ENCODE measurements at regions not wholly inside any gene's neighbourhood (a gene's known extent, or its start where the extent isn't known, plus 50 kb on each side); places are given as distances from the start of the nearest gene placed in this dataset.

GRCh38 chr6:4470698-4471210 is 305.4 kb upstream of the CDYL start:
- no peak for TF ChIP-seq FOXM1 (IDR thresholded peaks at IDR 0.05; ENCODE audit: borderline replicate concordance, low read depth)
- no peak for TF ChIP-seq MAX (IDR thresholded peaks at IDR 0.05)
- TF ChIP-seq EP300 (IDR thresholded peaks at IDR 0.05; ENCODE audit: borderline replicate concordance), result no peak
- TF ChIP-seq EGR1 (IDR thresholded peaks at IDR 0.05), result no peak
- TF ChIP-seq YY1 (IDR thresholded peaks at IDR 0.05; ENCODE audit: low read depth), result no peak
- no peak for TF ChIP-seq TAF1 (IDR thresholded peaks at IDR 0.05; ENCODE audit: low read depth)
- no peak for TF ChIP-seq CREB1 (IDR thresholded peaks at IDR 0.05; ENCODE audit: low read depth)
- TF ChIP-seq ZBTB7A (IDR thresholded peaks at IDR 0.05; ENCODE audit: low read depth), result no peak
- no peak for TF ChIP-seq RAD21 (IDR thresholded peaks at IDR 0.05; ENCODE audit: low read depth)
- TF ChIP-seq NFIC (IDR thresholded peaks at IDR 0.05), result no peak
- TF ChIP-seq, protein P1, sequence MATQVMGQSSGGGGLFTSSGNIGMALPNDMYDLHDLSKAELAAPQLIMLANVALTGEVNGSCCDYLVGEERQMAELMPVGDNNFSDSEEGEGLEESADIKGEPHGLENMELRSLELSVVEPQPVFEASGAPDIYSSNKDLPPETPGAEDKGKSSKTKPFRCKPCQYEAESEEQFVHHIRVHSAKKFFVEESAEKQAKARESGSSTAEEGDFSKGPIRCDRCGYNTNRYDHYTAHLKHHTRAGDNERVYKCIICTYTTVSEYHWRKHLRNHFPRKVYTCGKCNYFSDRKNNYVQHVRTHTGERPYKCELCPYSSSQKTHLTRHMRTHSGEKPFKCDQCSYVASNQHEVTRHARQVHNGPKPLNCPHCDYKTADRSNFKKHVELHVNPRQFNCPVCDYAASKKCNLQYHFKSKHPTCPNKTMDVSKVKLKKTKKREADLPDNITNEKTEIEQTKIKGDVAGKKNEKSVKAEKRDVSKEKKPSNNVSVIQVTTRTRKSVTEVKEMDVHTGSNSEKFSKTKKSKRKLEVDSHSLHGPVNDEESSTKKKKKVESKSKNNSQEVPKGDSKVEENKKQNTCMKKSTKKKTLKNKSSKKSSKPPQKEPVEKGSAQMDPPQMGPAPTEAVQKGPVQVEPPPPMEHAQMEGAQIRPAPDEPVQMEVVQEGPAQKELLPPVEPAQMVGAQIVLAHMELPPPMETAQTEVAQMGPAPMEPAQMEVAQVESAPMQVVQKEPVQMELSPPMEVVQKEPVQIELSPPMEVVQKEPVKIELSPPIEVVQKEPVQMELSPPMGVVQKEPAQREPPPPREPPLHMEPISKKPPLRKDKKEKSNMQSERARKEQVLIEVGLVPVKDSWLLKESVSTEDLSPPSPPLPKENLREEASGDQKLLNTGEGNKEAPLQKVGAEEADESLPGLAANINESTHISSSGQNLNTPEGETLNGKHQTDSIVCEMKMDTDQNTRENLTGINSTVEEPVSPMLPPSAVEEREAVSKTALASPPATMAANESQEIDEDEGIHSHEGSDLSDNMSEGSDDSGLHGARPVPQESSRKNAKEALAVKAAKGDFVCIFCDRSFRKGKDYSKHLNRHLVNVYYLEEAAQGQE (IDR thresholded peaks at IDR 0.05; ENCODE audit: low read depth), result no peak
- TF ChIP-seq TEAD4 (IDR thresholded peaks at IDR 0.05), result no peak
- TF ChIP-seq TCF12 (IDR thresholded peaks at IDR 0.05; ENCODE audit: low read depth), result no peak
- TF ChIP-seq, protein P2, sequence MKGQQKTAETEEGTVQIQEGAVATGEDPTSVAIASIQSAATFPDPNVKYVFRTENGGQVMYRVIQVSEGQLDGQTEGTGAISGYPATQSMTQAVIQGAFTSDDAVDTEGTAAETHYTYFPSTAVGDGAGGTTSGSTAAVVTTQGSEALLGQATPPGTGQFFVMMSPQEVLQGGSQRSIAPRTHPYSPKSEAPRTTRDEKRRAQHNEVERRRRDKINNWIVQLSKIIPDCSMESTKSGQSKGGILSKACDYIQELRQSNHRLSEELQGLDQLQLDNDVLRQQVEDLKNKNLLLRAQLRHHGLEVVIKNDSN (IDR thresholded peaks at IDR 0.05), result no peak
- no peak for TF ChIP-seq CEBPB (IDR thresholded peaks at IDR 0.05)

- TF ChIP-seq TEAD4 (IDR thresholded peaks at IDR 0.05) (no peak), RAD21 (IDR thresholded peaks at IDR 0.05; ENCODE audit: low read depth) (peak; percentile 44)
- TF ChIP-seq, protein P2 (IDR thresholded peaks at IDR 0.05), result no peak
Measured at GRCh38 chr6:4466769-4467480, 309.3 kb upstream of the CDYL start.

- no peak for TF ChIP-seq CREB1 (IDR thresholded peaks at IDR 0.05; ENCODE audit: low read depth)
- TF ChIP-seq CEBPB (IDR thresholded peaks at IDR 0.05), result no peak
- TF ChIP-seq, protein P1 (IDR thresholded peaks at IDR 0.05; ENCODE audit: low read depth), result no peak
- TF ChIP-seq RAD21 (IDR thresholded peaks at IDR 0.05; ENCODE audit: low read depth), result peak; percentile 24; the same call in 1 of the 2 replicates
- no peak for TF ChIP-seq YY1 (IDR thresholded peaks at IDR 0.05; ENCODE audit: low read depth)
- TF ChIP-seq FOXM1 (IDR thresholded peaks at IDR 0.05; ENCODE audit: borderline replicate concordance, low read depth), result no peak
- TF ChIP-seq EP300 (IDR thresholded peaks at IDR 0.05; ENCODE audit: borderline replicate concordance), result peak; percentile 41; the same call in 1 of the 2 replicates
- TF ChIP-seq EGR1 (IDR thresholded peaks at IDR 0.05), result no peak
- TF ChIP-seq TEAD4 (IDR thresholded peaks at IDR 0.05), result no peak
- TF ChIP-seq MAX (IDR thresholded peaks at IDR 0.05), result no peak
- 0 out of 2 replicates have a peak, but pooled peaks have one; percentile 23 for TF ChIP-seq TCF12 (IDR thresholded peaks at IDR 0.05; ENCODE audit: low read depth)
- no peak for TF ChIP-seq ZBTB7A (IDR thresholded peaks at IDR 0.05; ENCODE audit: low read depth)
- TF ChIP-seq, protein P2 (IDR thresholded peaks at IDR 0.05), result no peak
- peak; percentile 72 for TF ChIP-seq NFIC (IDR thresholded peaks at IDR 0.05)
- TF ChIP-seq TAF1 (IDR thresholded peaks at IDR 0.05; ENCODE audit: low read depth), result no peak
Measured at GRCh38 chr6:4466261-4466660, 309.9 kb upstream of the CDYL start.

DNA sequence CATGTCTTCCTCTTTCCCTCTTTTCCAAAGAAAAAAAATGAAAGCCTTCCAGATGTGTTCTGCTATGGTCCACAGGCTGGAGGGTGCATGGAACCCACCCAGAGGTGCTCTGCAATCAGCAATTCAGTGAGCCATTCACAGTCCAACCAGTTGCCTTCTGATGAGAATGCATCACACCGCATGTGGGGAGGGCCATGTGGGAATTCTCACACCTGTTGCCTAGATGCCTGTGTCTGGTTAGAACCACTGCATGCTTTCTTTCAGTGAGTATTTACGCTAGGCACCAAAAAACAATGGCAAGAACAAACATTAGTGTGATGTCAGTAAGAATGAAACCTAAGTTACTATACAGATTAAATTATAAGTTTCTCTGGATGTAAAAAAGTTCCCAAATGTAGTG is 311.6 kb upstream of the CDYL start:
- TF ChIP-seq TAF1 (IDR thresholded peaks at IDR 0.05; ENCODE audit: low read depth) (no peak), TCF12 (IDR thresholded peaks at IDR 0.05; ENCODE audit: low read depth) (no peak), EGR1 (IDR thresholded peaks at IDR 0.05) (no peak), EP300 (IDR thresholded peaks at IDR 0.05; ENCODE audit: borderline replicate concordance) (no peak)

DNA sequence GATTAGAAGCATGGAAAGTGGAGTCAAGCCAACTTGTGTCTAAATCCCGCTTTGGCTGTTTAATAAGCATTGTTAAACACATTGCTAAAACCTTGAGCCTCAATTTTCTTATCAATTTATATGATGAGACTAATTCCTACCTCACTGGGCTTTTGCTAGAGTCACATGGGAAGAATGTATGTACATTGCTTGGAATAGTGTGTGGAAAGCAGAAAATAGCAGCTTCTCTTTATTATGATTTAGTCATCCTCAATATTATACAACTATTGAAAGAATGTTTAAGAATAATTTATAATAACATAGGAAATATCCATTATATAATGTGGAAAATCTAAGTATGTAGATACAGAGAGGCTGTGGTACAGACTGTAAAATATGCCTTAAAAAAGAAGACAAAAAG is 313.0 kb upstream of the CDYL start:
- TF ChIP-seq, protein P1 (IDR thresholded peaks at IDR 0.05; ENCODE audit: low read depth), result no peak
- no peak for TF ChIP-seq CREB1 (IDR thresholded peaks at IDR 0.05; ENCODE audit: low read depth)
- no peak for TF ChIP-seq NFIC (IDR thresholded peaks at IDR 0.05)
- TF ChIP-seq YY1 (IDR thresholded peaks at IDR 0.05; ENCODE audit: low read depth), result no peak
- no peak for TF ChIP-seq FOXM1 (IDR thresholded peaks at IDR 0.05; ENCODE audit: borderline replicate concordance, low read depth)
- no peak for TF ChIP-seq TCF12 (IDR thresholded peaks at IDR 0.05; ENCODE audit: low read depth)
- TF ChIP-seq TAF1 (IDR thresholded peaks at IDR 0.05; ENCODE audit: low read depth), result no peak
- TF ChIP-seq CEBPB (IDR thresholded peaks at IDR 0.05), result no peak
- no peak for TF ChIP-seq RAD21 (IDR thresholded peaks at IDR 0.05; ENCODE audit: low read depth)
- TF ChIP-seq TEAD4 (IDR thresholded peaks at IDR 0.05), result no peak
- no peak for TF ChIP-seq MAX (IDR thresholded peaks at IDR 0.05)
- no peak for TF ChIP-seq EP300 (IDR thresholded peaks at IDR 0.05; ENCODE audit: borderline replicate concordance)
- TF ChIP-seq ZBTB7A (IDR thresholded peaks at IDR 0.05; ENCODE audit: low read depth), result no peak
- TF ChIP-seq, protein P2 (IDR thresholded peaks at IDR 0.05), result no peak
- TF ChIP-seq EGR1 (IDR thresholded peaks at IDR 0.05), result no peak
